ENCODE measurements at regions not wholly inside any gene's neighbourhood (a gene's known extent, or its start where the extent isn't known, plus 50 kb on each side); places are given as distances from the start of the nearest gene placed in this dataset.

DNA sequence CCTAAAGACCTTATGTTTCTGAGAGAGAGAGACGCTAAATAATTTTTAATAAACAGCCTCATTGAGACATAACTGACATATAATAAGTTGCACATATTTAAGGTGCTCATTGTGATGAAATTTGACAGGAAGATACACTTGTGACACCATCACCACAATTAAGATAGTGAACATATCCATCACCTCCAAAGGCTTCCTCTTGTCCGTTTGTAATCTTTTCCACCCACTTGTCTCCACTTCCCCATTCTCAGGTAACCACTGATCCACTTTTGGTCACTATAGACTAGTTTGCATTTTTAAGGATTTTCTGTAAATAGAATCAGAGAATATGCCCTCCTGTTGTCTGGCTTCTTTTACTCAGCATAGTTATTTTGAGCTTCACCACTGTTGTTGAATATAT, 195.1 kb upstream of the WDR11 start:
- dilution Hi-C loops (cut with MboI; ENCODE audit: extremely low pct_ligation_motif_present, low sequenced_read_pairs): no loop called here
- Histone ChIP-seq H3K27me3 (ENCODE audit: control insufficient read depth, extremely low read depth, insufficient read depth, low read length) (no peaks in the 10 kb centered on the region), H2AFZ (ENCODE audit: control insufficient read depth, low read length) (no peak overlapping the region), H3K9me3 (ENCODE audit: control insufficient read depth, low read depth, low read length) (no peaks in the 10 kb centered on the region), H3K4me1 (ENCODE audit: control insufficient read depth, extremely low read depth, insufficient read depth, low read length) (no peaks in the 10 kb centered on the region), H3K36me3 (ENCODE audit: control insufficient read depth in 2 of 2, extremely low read depth in 1 of 2, insufficient read depth in 2 of 2, low read length in 2 of 2) (no peaks in the 10 kb centered on the region), H3K4me3 (ENCODE audit: control insufficient read depth in 2 of 3, extremely low read depth in 1 of 3, insufficient read depth in 2 of 3, low read depth in 1 of 3, low read length in 3 of 3) (no peak overlapping the region), H3K79me2 (ENCODE audit: control insufficient read depth, insufficient read depth, low read length) (no peaks in the 10 kb centered on the region), H3K9me1 (ENCODE audit: control insufficient read depth, extremely low read depth, insufficient read depth, low read length) (no peaks in the 10 kb centered on the region), H3K9ac (ENCODE audit: control insufficient read depth, extremely low read depth, insufficient read depth, low read length) (no peak overlapping the region), H3K27ac (ENCODE audit: control insufficient read depth, insufficient read depth, low read length) (no peak overlapping the region), H3K4me2 (ENCODE audit: control insufficient read depth, extremely low read depth, insufficient read depth, low read depth, low read length) (no peak overlapping the region), H4K20me1 (ENCODE audit: control insufficient read depth, extremely low read depth, insufficient read depth, low read length) (no peaks in the 10 kb centered on the region)
- DNase-seq (ENCODE audit: low read depth, low spot score): no peak
- no peak for FAIRE-seq
- TF ChIP-seq, protein P1, sequence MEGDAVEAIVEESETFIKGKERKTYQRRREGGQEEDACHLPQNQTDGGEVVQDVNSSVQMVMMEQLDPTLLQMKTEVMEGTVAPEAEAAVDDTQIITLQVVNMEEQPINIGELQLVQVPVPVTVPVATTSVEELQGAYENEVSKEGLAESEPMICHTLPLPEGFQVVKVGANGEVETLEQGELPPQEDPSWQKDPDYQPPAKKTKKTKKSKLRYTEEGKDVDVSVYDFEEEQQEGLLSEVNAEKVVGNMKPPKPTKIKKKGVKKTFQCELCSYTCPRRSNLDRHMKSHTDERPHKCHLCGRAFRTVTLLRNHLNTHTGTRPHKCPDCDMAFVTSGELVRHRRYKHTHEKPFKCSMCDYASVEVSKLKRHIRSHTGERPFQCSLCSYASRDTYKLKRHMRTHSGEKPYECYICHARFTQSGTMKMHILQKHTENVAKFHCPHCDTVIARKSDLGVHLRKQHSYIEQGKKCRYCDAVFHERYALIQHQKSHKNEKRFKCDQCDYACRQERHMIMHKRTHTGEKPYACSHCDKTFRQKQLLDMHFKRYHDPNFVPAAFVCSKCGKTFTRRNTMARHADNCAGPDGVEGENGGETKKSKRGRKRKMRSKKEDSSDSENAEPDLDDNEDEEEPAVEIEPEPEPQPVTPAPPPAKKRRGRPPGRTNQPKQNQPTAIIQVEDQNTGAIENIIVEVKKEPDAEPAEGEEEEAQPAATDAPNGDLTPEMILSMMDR (optimal IDR thresholded peaks at IDR 0.05 in 1 of 3, IDR thresholded peaks at IDR 0.05 in 1 of 3, conservative IDR thresholded peaks at IDR 0.05 in 1 of 3; ENCODE audit: extremely low read depth in 1 of 3, insufficient read depth in 2 of 3, low read length in 3 of 3): no peak
- TF ChIP-seq EZH2 (IDR thresholded peaks at IDR 0.05; ENCODE audit: low read length): no peak

DNA sequence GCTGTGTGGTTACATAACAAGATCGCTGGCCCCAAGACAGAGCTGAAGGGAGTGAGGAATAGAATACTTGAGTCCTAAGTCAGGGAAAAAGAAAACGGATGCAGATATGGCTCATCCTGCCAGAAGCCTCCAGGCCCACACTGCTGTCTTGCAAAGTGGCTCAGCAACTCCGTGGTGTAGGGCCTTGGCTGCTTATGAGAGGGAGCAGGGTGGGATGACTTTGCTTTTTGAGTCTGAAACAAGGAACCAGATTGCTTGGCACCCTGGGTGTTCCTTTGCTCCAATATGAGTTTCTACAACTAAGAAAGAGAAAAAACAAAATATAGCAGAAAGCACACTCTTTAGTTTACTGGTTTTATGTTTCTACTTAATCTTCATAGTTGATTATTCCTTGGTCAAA, 193.8 kb upstream of the WDR11 start:
- TF ChIP-seq EZH2 (IDR thresholded peaks at IDR 0.05; ENCODE audit: low read length): no peak
- TF ChIP-seq, protein P1 (optimal IDR thresholded peaks at IDR 0.05 in 1 of 3, IDR thresholded peaks at IDR 0.05 in 1 of 3, conservative IDR thresholded peaks at IDR 0.05 in 1 of 3; ENCODE audit: extremely low read depth in 1 of 3, insufficient read depth in 2 of 3, low read length in 3 of 3): no peak
- DNase-seq (ENCODE audit: low read depth, low spot score): no peak
- no peaks in the 10 kb centered on the region for H3K36me3 ChIP-seq (ENCODE audit: control insufficient read depth in 2 of 2, extremely low read depth in 1 of 2, insufficient read depth in 2 of 2, low read length in 2 of 2)

More for the DNA sequence above, 193.8 kb upstream of the WDR11 start:
- H3K79me2 ChIP-seq (ENCODE audit: control insufficient read depth, insufficient read depth, low read length): no peaks in the 10 kb centered on the region
- dilution Hi-C loops (cut with MboI; ENCODE audit: extremely low pct_ligation_motif_present, low sequenced_read_pairs): no loop called here
- H3K9me1 ChIP-seq (ENCODE audit: control insufficient read depth, extremely low read depth, insufficient read depth, low read length): no peaks in the 10 kb centered on the region
- H3K9me3 ChIP-seq (ENCODE audit: control insufficient read depth, low read depth, low read length): no peaks in the 10 kb centered on the region
- FAIRE-seq: no peak
- H3K27ac ChIP-seq (ENCODE audit: control insufficient read depth, insufficient read depth, low read length): no peak overlapping the region
- no peaks in the 10 kb centered on the region for H3K27me3 ChIP-seq (ENCODE audit: control insufficient read depth, extremely low read depth, insufficient read depth, low read length)
- H3K4me3 ChIP-seq (ENCODE audit: control insufficient read depth in 2 of 3, extremely low read depth in 1 of 3, insufficient read depth in 2 of 3, low read depth in 1 of 3, low read length in 3 of 3): no peak overlapping the region
- no peaks in the 10 kb centered on the region for H4K20me1 ChIP-seq (ENCODE audit: control insufficient read depth, extremely low read depth, insufficient read depth, low read length)
- H3K4me1 ChIP-seq (ENCODE audit: control insufficient read depth, extremely low read depth, insufficient read depth, low read length): no peaks in the 10 kb centered on the region
- no peak overlapping the region for H3K9ac ChIP-seq (ENCODE audit: control insufficient read depth, extremely low read depth, insufficient read depth, low read length)
- no peak overlapping the region for H2AFZ ChIP-seq (ENCODE audit: control insufficient read depth, low read length)
- H3K4me2 ChIP-seq (ENCODE audit: control insufficient read depth, extremely low read depth, insufficient read depth, low read depth, low read length): no peak overlapping the region
